Hepatocyte (in vitro differentiated cells): ENCODE measurements at regions not wholly inside any gene's neighbourhood (a gene's known extent, or its start where the extent isn't known, plus 50 kb on each side); places are given as distances from the start of the nearest gene placed in this dataset.
"Not testable (repeated sequence)": the region's sequence is repeated elsewhere in the genome, so short reads cannot be mapped to it uniquely, and the experiment has no call there.

Experiments
- DNase-seq: peaks from one replicate; pipeline ENCODE4 v3.0.0-alpha.2; 2016; ENCODE audit warnings: low spot score
- H2AFZ ChIP-seq: fragments of 200-600 bp; sonication (generic); 2 replicates; pipeline ENCODE4 v1.6.0; 2016; ENCODE audit warnings: antibody characterized with exemption, mild to moderate bottlenecking
- H3K27ac ChIP-seq: fragments of 200-600 bp; sonication (generic); 2 replicates; pipeline ENCODE4 v1.5.1; 2016; ENCODE audit warnings: mild to moderate bottlenecking
- H3K27me3 ChIP-seq: fragments of 200-600 bp; sonication (generic); 2 replicates; pipeline ENCODE4 v1.6.1; 2016
- H3K36me3 ChIP-seq: fragments of 200-600 bp; sonication (generic); replicated peaks from 2 replicates; pipeline ENCODE4 v1.5.1; 2016; ENCODE audit warnings: low read depth; ENCODE audit not compliant: insufficient read depth
- H3K4me1 ChIP-seq: fragments of 200-600 bp; sonication (generic); 2 replicates; pipeline ENCODE4 v1.5.1; 2016; ENCODE audit warnings: mild to moderate bottlenecking, moderate library complexity; ENCODE audit not compliant: insufficient read depth
- H3K4me2 ChIP-seq: fragments of 200-600 bp; sonication (generic); 2 replicates; pipeline ENCODE4 v1.6.0; 2016
- H3K4me3 ChIP-seq: fragments of 200-600 bp; sonication (generic); 2 replicates; pipeline ENCODE4 v1.5.1; 2016; ENCODE audit warnings: mild to moderate bottlenecking
- H3K79me2 ChIP-seq: fragments of 200-600 bp; sonication (generic); 2 replicates; pipeline ENCODE4 v1.6.0; 2017; ENCODE audit warnings: mild to moderate bottlenecking
- H3K9me2 ChIP-seq: fragments of 200-600 bp; sonication (generic); replicated peaks from 2 replicates; pipeline ENCODE4 v1.6.0; 2017; ENCODE audit warnings: mild to moderate bottlenecking; ENCODE audit not compliant: insufficient read depth
- H3K9me3 ChIP-seq: fragments of 200-600 bp; sonication (generic); 2 replicates; pipeline ENCODE4 v1.5.1; 2016; ENCODE audit warnings: low read depth, mild to moderate bottlenecking
- H4K20me1 ChIP-seq: fragments of 200-600 bp; sonication (generic); 2 replicates; pipeline ENCODE4 v1.6.0; 2016; ENCODE audit warnings: mild to moderate bottlenecking; ENCODE audit not compliant: insufficient read depth, poor library complexity, severe bottlenecking
- EZH2 ChIP-seq: fragments of 200-600 bp; sonication (generic); IDR thresholded peaks from 2 replicates; pipeline ENCODE4 v1.6.1; 2016; ENCODE audit warnings: antibody characterized with exemption, mild to moderate bottlenecking, borderline replicate concordance
- EZH2phosphoT487 ChIP-seq: fragments of 200-600 bp; sonication (generic); IDR thresholded peaks from one replicate; pipeline ENCODE4 v1.6.1; 2018; ENCODE audit warnings: antibody characterized with exemption, mild to moderate bottlenecking, low read depth, moderate library complexity; ENCODE audit not compliant: unreplicated experiment, severe bottlenecking
- WGBS: methylation state at CpG from one replicate; pipeline ENCODE4 v1.1.6; 2016; ENCODE audit warnings: low lambda C conversion rate; ENCODE audit errors: missing lambda C conversion rate; 5-methylcytosine and 5-hydroxymethylcytosine counted together
- TF ChIP-seq, protein P1 (sequence below): fragments of 200-600 bp; sonication (generic); IDR thresholded peaks from 2 replicates; pipeline ENCODE4 v1.5.1; 2016; ENCODE audit warnings: antibody characterized with exemption, mild to moderate bottlenecking; ENCODE audit not compliant: poor library complexity

DNA sequence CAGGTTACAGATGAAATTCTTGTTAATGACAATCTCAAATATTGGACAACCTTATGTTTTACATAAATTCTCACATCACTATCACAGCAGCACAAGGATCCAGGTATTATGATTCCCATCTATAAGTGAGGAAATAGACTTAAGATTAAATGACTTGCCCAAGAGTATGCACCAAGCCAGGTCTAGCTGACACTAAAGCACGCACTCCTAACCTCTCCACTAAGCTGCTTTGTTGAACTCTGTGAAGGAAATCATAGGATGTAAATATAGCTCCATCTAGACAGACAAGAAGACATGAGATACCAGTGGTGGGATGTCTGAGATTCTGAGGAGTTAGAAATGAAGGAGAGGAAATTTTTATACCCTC is 87.9 kb downstream of the PHLDA1 start:
- Histone ChIP-seq H3K27ac (peak overlapping the region; percentile 75), H3K4me1 (peaks cover 11% of the 10 kb centered on the region), H3K36me3 (no peaks in the 10 kb centered on the region), H2AFZ (no peak overlapping the region), H3K9me3 (no peaks in the 10 kb centered on the region), H3K27me3 (no peaks in the 10 kb centered on the region), H3K79me2 (no peaks in the 10 kb centered on the region), H4K20me1 (no peaks in the 10 kb centered on the region), H3K4me3 (no peak overlapping the region), H3K9me2 (no peaks in the 10 kb centered on the region), H3K4me2 (no peak overlapping the region)
- no peak for DNase-seq
- WGBS, result 91% methylated on average over 1 of the region's 1 CpG
- TF ChIP-seq EZH2, result no peak
- TF ChIP-seq, protein P1, sequence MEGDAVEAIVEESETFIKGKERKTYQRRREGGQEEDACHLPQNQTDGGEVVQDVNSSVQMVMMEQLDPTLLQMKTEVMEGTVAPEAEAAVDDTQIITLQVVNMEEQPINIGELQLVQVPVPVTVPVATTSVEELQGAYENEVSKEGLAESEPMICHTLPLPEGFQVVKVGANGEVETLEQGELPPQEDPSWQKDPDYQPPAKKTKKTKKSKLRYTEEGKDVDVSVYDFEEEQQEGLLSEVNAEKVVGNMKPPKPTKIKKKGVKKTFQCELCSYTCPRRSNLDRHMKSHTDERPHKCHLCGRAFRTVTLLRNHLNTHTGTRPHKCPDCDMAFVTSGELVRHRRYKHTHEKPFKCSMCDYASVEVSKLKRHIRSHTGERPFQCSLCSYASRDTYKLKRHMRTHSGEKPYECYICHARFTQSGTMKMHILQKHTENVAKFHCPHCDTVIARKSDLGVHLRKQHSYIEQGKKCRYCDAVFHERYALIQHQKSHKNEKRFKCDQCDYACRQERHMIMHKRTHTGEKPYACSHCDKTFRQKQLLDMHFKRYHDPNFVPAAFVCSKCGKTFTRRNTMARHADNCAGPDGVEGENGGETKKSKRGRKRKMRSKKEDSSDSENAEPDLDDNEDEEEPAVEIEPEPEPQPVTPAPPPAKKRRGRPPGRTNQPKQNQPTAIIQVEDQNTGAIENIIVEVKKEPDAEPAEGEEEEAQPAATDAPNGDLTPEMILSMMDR, result no peak
- TF ChIP-seq EZH2phosphoT487, result no peak

GRCh38 chr12:75941661-75942060 is 89.9 kb downstream of the PHLDA1 start:
- not testable (repeated sequence) for H3K4me2 ChIP-seq, H3K9me2 ChIP-seq, H3K4me3 ChIP-seq, H3K79me2 ChIP-seq, H3K27me3 ChIP-seq, H2AFZ ChIP-seq, DNase-seq, H4K20me1 ChIP-seq, H3K9me3 ChIP-seq, H3K27ac ChIP-seq, H3K36me3 ChIP-seq
- H3K4me1 ChIP-seq, result peaks cover 11% of the 10 kb centered on the region
- no CpG with 5 or more reads among the region's 31 CpGs for WGBS

- no peaks in the 10 kb centered on the region for H3K4me1 ChIP-seq
These were observed 92.4 kb downstream of the PHLDA1 start for GRCh38 chr12:75939016-75939642.

GRCh38 chr12:75938189-75938588 is 93.4 kb downstream of the PHLDA1 start:
- H3K27me3 ChIP-seq, result no peaks in the 10 kb centered on the region
- H2AFZ ChIP-seq, result no peak overlapping the region
- WGBS, result 67% methylated on average over 2 of the region's 2 CpGs
- H3K4me1 ChIP-seq, result no peaks in the 10 kb centered on the region
- no peak overlapping the region for H3K4me2 ChIP-seq
- DNase-seq, result no peak
- no peaks in the 10 kb centered on the region for H3K9me2 ChIP-seq
- TF ChIP-seq, protein P1, result no peak
- TF ChIP-seq EZH2phosphoT487 (no peak), EZH2 (no peak)
- no peak overlapping the region for H3K4me3 ChIP-seq
- no peaks in the 10 kb centered on the region for H3K79me2 ChIP-seq
- H3K27ac ChIP-seq, result no peak overlapping the region
- H3K9me3 ChIP-seq, result no peaks in the 10 kb centered on the region
- H3K36me3 ChIP-seq, result no peaks in the 10 kb centered on the region
- no peaks in the 10 kb centered on the region for H4K20me1 ChIP-seq

More at GRCh38 chr12:75939016-75939642, 92.4 kb downstream of the PHLDA1 start:
- no peak overlapping the region for H3K4me3 ChIP-seq
- no peaks in the 10 kb centered on the region for H3K9me2 ChIP-seq
- H3K36me3 ChIP-seq, result no peaks in the 10 kb centered on the region
- no peak overlapping the region for H3K4me2 ChIP-seq
- no peaks in the 10 kb centered on the region for H4K20me1 ChIP-seq
- DNase-seq, result no peak
- no peaks in the 10 kb centered on the region for H3K79me2 ChIP-seq
- 75% methylated on average over 5 of the region's 5 CpGs for WGBS
- H2AFZ ChIP-seq, result no peak overlapping the region
- no peak overlapping the region for H3K27ac ChIP-seq
- H3K9me3 ChIP-seq, result no peaks in the 10 kb centered on the region
- TF ChIP-seq, protein P1, result no peak
- TF ChIP-seq EZH2phosphoT487 (no peak), EZH2 (no peak)
- H3K27me3 ChIP-seq, result no peaks in the 10 kb centered on the region
